ENCODE measurements at regions not wholly inside any gene's neighbourhood (a gene's known extent, or its start where the extent isn't known, plus 50 kb on each side); places are given as distances from the start of the nearest gene placed in this dataset.

DNA sequence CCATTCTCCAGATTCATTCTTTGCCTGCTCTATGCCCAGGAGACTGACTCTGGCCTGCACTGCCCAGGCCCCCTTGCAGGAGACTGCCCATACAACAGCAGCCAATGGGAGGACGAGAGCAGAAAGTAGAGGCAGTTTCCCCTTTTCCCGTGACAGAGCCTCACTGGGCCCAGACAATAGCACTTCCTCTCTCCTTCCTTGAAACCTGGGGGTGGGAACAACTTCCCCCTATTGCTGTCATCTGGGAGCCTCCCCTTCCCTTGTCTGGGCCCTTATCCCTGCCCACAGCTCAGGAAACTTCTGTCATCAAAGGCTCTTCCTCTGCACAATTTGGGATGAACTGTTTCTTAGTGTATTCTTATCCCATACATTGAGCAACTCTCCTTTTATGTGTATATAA lies 60.8 kb upstream of the KCNJ15 start:
- DNase-seq (ENCODE audit: low read depth in 2 of 2), result no peak

DNA sequence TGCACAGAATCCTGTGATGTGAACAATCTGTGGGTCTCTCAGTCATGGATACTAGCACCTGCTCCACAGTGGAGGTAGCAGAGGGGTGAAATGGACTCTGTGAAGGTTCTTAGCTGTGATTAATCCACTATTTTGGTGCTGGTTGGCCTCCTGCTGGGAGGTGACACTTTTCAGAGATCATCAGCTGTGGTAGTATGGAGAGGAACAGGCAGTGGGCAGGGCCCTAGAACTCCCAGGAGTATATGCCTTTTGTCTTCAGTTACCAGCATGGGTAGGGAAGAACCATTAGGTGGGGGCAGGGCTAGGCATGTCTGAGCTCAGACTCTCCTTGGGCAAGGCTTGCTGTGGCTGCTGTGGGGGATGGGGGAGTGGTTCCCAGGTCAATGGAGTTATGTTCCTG lies 54.0 kb upstream of the KCNJ15 start:
- no peak for DNase-seq (ENCODE audit: low read depth in 2 of 2)

- DNase-seq (ENCODE audit: low read depth in 2 of 2), result no peak
These were observed 53.6 kb upstream of the KCNJ15 start for GRCh38 chr21:38203229-38203628.

DNA sequence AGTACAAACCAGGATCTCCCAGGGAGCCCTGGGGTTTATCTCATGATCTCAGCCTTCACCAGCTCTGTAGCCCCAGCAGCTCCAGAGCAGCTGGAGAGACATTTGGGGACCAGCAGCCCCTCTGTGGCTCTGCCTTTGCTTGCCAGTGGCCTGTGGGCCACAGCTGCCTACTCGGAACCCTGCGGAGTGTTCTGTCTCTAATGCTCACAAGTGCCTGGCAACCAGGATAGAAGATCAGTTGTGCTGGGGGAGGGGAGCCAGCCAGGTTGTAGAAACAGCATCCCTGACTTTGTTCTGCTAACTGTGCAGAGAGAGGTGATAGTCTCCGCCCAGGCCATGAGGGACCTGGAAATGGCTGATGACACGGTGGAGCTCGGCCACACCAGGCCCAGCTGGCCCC lies 50.9 kb upstream of the KCNJ15 start:
- no peak for DNase-seq (ENCODE audit: low read depth in 2 of 2)

DNA sequence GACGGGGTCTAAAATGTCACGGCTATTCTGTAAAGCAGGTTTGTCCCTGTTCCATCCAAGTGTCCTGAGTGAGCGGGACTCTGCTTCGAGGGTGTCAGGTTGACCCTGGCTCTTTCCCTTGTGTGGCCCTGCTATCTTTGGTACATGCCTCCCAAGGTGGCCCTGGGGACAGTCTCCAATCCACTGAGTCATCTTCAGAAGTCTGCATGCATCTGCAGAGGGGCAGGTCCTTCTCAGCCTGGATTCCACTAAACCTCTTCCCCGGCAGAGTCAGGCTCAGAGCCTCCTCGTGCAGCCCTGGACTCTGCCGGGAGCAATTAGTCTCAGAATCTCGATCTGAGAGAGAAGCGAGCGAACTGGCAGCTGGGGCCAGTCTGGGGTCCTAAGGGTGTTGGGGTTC lies 50.1 kb upstream of the KCNJ15 start:
- DNase-seq (ENCODE audit: low read depth in 2 of 2), result no peak
